ENCODE measurements at regions not wholly inside any gene's neighbourhood (a gene's known extent, or its start where the extent isn't known, plus 50 kb on each side); places are given as distances from the start of the nearest gene placed in this dataset.
"Not testable (repeated sequence)": the region's sequence is repeated elsewhere in the genome, so short reads cannot be mapped to it uniquely, and the experiment has no call there.

GRCh38 chr1:29607236-29607635 lies 370.9 kb downstream of the PTPRU start:
- H3K4me3 ChIP-seq (replicated peaks; ENCODE audit: low read depth, low read length) = no peak overlapping the region
- TF ChIP-seq CTCF (IDR thresholded peaks at IDR 0.05; ENCODE audit: low read length, missing control alignments) = no peak
- no peak for DNase-seq (ENCODE audit: low read depth)

- DNase-seq (ENCODE audit: low read depth); H3K4me3 ChIP-seq (replicated peaks; ENCODE audit: low read depth, low read length): not testable (repeated sequence)
These were observed 368.5 kb downstream of the PTPRU start for GRCh38 chr1:29604796-29605195.

DNA sequence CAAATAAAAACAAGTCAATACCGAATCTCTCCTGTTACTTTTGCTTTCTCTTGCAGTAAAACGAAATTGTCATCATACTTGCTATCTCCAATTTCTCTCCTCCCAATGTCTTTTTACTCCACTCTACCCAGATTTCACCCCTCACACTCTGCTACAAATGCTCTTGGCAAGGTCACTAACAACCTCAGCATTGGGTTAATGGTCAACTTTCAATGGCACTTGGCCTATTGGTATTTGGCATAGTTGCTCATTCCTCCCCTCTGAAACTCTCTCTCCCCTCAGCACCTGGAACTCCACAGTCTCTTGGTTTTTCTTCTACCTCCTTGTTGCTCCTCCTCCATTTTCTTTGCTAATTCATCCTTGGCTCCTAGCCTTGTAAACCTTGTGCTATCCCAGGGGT lies 367.3 kb downstream of the PTPRU start:
- no peak for TF ChIP-seq CTCF (IDR thresholded peaks at IDR 0.05; ENCODE audit: low read length, missing control alignments)
- no peak for DNase-seq (ENCODE audit: low read depth)
- H3K4me3 ChIP-seq (replicated peaks; ENCODE audit: low read depth, low read length) = no peak overlapping the region

GRCh38 chr1:29602203-29602602 lies 365.9 kb downstream of the PTPRU start:
- TF ChIP-seq CTCF (IDR thresholded peaks at IDR 0.05; ENCODE audit: low read length, missing control alignments) = no peak
- no peak for DNase-seq (ENCODE audit: low read depth)
- no peak overlapping the region for H3K4me3 ChIP-seq (replicated peaks; ENCODE audit: low read depth, low read length)

DNA sequence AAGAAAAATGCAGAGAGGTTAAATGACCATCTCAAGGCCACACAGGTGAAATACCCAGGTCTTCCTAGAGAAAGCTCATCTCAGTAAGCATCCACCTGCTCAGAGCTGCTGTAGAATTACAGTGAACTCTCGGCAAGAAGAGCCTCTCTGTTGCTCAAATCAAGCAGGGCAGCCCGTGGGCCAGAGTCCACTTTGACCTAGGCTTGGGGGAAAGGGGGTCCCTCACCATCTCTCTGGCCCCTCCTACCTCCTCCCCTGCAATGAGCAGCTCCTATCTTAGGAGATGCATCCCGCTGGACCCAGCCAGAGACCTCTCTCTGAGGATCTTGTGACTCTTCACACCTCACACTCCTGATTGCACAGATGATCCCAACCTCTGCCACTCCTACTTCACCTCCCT lies 364.7 kb downstream of the PTPRU start:
- no peak overlapping the region for H3K4me3 ChIP-seq (replicated peaks; ENCODE audit: low read depth, low read length)
- no peak for TF ChIP-seq CTCF (IDR thresholded peaks at IDR 0.05; ENCODE audit: low read length, missing control alignments)
- DNase-seq (ENCODE audit: low read depth) = no peak

DNA sequence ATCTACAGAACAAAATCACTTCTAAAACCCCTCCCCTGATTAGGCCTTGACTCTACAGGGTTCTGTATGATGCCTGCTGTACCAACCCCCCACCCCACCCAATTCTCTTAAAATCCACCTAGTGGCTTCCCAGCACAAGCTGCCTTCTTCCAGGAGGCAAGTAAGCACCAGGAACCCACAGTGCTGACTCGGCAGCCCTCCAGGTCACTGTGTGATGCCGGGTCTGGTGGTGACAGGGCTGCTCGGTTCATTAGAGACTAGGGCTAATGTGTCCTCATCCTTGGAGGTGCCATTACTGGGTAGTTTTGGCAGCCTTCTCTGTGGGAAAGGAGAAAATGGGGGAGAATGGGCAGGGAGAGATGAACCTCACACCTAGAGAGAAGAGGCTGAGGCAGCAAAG lies 363.5 kb downstream of the PTPRU start:
- TF ChIP-seq CTCF (IDR thresholded peaks at IDR 0.05; ENCODE audit: low read length, missing control alignments) = no peak
- DNase-seq (ENCODE audit: low read depth) = no peak
- no peak overlapping the region for H3K4me3 ChIP-seq (replicated peaks; ENCODE audit: low read depth, low read length)

DNA sequence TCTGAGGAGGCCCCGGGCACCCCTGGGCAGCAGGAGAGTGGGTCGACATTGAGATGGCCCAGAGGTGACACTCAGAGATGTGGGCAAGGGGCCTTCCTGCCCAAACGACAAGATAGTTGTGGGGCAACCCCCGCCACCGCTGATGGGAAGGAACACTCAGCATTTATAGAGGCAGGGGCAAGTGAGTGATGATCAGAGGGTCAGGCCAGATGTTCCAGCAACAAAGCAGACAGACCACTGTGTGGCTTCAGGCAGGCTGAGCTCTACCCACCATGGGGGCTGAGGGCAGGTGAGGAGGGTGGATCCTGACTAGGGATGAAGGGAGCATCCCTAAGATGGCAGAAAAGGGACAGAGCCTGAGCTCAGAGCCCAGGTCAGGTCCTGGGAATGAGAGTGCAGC lies 362.7 kb downstream of the PTPRU start:
- no peak for TF ChIP-seq CTCF (IDR thresholded peaks at IDR 0.05; ENCODE audit: low read length, missing control alignments)
- H3K4me3 ChIP-seq (replicated peaks; ENCODE audit: low read depth, low read length) = no peak overlapping the region
- DNase-seq (ENCODE audit: low read depth) = no peak

DNA sequence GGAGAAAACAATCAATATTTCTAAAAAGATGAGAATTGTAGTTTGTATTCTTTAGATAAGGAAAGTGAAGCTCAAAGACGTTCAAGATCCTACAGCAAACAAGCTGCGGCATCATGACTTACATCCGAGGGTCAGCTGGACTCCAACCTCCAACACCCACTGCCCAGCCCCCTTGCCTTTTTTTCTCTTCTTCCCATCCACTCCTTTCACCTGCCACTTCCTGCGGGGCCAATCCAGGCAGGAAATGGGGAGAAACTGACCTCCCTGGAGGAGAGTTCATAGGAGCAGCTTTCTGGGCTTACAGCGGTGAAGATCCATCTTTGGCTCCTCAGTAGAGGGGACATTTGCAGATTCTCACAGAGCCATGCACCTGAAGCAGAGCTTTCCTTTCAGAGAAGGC lies 361.5 kb downstream of the PTPRU start:
- no peak for DNase-seq (ENCODE audit: low read depth)
- TF ChIP-seq CTCF (IDR thresholded peaks at IDR 0.05; ENCODE audit: low read length, missing control alignments) = no peak
- H3K4me3 ChIP-seq (replicated peaks; ENCODE audit: low read depth, low read length) = no peak overlapping the region

Data from fibroblast of pulmonary artery (primary cell).